NCI-H69 (cell line): ENCODE measurements at regions not wholly inside any gene's neighbourhood (a gene's known extent, or its start where the extent isn't known, plus 50 kb on each side); places are given as distances from the start of the nearest gene placed in this dataset.

Experiments
- DNase-seq: peaks from one replicate; lab custom pipeline; 2025; lab: John Stamatoyannopoulos, UW

- no peak for DNase-seq
Measured at GRCh38 chr7:25859412-25860274, 292.4 kb upstream of the NFE2L3 start.

GRCh38 chr7:25860275-25861163 is 291.5 kb upstream of the NFE2L3 start:
- peak; percentile 41 for DNase-seq

DNA sequence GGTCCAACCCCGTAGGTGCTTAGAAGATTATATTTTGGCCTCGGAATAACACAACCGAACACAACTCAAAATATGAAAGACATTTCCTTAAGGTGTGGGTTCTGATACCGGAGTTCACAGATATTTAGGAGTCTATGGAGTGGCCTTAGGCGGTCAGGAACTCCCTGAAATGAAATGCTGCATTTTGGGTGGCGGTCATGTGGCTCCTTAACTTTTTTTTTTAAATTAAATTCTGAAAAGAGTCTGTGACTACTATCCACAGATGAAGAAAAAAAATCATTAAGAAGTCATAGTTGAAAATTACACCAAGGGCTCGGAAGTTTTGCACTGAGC is 290.9 kb upstream of the NFE2L3 start:
- no peak for DNase-seq

GRCh38 chr7:25861601-25862260 is 290.3 kb upstream of the NFE2L3 start:
- peak; percentile 20 for DNase-seq

DNA sequence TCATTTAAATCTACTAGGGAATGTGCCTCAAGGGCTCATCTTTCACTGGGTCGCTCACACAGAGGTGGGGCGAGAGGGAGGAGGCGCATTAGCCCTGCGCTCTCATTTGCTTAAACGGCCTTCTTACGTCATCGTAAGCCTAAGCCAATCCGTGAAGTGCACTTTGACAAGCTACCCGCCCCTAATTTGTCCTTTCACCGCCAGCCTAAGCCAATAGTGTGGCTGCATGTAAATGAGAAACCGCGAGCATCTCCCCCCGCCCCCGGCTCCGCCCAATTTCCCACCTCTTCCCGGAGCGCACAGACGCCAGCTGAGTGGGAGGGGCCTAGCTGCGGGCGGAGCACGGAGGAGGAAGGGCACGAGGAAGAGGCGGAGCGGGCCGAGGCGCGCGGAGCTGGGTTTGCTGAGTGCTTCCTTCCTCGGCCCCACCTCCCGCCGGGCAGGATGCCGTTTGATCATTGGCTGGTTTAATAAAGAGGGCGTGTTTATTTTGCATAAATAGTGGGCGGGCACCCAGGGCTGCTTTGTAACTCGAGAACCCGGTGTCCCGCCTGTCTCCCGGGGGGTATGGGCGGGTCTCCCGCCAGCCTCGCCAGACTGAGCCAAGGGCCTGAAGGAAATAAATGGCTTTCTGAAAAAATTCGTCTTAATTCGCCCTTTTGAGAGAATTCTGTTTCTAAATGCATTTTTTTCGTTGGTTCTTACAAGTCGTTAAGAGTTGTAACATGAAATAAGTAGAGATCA is 289.6 kb upstream of the NFE2L3 start:
- DNase-seq: peak; percentile 100

- DNase-seq: peak; percentile 51
Measured at GRCh38 chr7:25863005-25863728, 288.8 kb upstream of the NFE2L3 start.

DNA sequence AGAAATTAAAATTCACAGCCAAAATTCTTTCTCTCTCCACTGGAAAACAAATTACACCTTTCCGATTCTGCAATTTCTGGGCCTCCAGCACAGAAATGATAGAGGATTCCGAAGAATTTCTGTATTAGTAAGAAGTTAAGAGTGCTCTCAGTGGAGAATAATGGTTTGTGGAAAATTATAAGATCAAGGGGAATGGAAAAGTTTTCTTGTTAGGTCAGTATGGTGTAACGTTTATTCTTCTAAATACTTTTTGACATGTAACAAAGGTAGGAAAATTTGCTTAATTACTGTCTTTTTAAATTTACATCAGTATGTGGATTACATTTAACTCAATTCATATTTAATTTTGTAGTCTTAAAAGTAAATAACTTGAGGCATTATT is 288.3 kb upstream of the NFE2L3 start:
- DNase-seq: no peak

- no peak for DNase-seq
Measured at GRCh38 chr7:25864511-25864910, 287.5 kb upstream of the NFE2L3 start.

- no peak for DNase-seq
Measured at GRCh38 chr7:25864943-25865751, 286.9 kb upstream of the NFE2L3 start.

DNA sequence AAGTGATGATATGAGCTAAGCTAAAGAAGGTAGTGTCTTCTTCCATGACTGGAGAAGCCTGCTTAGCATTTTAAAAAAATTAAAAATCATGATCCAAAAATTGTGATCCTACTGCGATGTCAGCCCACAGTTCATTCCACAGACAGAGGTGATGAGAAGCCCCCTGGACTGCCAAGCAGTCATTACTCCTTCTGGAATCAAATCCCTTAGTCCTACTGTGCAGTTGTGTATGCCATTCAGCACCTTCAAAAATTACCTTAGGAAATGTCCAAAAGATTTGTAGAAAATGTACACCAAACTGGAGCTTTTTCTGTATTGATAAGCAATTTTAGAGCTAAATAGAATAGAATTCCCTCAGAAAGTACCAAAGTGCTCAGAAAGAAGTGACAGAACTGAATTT is 283.5 kb upstream of the NFE2L3 start:
- no peak for DNase-seq

DNA sequence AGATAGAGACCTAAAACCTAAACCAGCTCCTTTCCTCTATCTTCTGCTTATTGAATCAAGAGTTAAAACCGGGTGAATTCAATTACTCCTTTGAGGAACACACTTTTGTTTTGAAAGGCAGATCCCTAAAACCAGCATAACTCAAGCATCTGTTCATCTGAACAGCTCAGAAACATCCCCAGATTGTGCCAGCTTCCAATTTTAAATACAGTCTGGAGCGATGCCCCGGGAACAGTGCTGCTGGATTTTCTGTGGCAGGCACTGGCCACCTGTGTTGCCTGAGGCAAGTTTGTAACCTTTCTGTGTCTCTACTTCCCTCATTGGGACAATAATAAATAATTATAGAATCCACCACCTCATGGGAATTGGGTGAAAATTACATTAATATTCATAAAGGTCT is 281.4 kb upstream of the NFE2L3 start:
- peak; percentile 14 for DNase-seq

DNA sequence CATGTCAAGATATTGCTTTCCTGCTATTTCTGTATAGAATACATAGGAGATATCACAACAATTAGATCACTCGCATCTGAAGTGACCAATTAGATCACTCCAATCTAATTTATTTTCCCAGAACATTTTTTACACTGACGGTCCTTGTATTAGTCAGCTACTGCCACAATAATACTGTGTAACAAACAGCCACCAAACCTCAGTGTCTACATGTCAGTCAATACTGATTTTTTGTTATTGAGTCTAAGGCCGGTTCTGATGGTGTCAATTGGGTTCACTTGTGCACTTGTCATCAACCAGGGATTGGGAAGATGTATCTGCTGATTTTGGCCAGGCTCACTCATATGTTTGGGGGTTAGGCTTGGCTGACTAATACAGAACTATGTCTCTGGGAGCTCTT is 275.9 kb upstream of the NFE2L3 start:
- no peak for DNase-seq

GRCh38 chr7:25877802-25878789 is 273.9 kb upstream of the NFE2L3 start:
- DNase-seq: no peak

DNA sequence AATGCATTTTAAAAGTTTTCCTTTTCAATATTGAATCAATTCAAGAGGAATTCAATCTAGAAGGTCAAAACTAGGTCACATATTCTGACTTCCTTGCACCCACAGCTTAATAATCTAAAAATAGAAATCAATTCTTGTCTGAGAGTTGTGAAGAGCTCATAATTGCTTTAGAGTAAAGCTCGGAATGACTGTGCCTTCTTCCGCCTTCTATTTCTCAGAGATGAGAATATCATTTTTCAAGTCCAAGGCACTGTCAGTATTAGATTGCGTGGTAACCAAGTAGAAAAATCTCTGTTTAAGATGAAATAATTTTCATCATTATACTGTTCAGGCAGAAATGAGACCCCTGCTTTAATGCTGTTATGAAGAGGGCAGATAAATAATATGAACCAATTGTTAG is 272.2 kb upstream of the NFE2L3 start:
- DNase-seq: no peak

- no peak for DNase-seq
Measured at GRCh38 chr7:25881317-25882037, 270.5 kb upstream of the NFE2L3 start.

DNA sequence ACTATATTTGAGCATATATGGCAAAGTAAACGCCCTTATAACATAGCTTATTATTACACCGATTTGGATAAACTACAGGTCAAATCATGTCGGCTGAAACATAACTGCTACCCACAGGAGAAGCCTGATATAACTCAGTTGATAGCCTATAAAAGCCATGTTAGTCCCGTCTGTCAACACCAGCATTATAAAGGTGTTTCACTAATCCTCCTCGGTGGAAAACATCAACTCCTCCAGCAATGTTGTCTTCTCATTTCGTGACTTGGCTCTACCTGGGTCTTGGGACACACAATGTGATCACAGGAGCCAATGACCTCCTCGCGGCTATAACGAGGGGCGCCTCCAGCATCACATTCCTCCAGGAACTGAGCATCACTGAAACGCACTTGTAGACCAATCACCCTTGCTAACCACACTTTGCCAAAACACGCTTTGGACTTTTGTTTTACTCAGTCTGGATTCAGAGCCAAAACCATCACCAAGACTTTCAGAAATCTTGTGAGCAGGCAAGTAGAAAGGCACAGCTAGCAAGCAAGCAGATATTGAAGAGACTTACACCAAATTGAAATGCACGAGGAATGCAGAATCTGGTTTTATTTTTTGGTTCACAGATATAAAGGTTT is 269.7 kb upstream of the NFE2L3 start:
- no peak for DNase-seq

DNA sequence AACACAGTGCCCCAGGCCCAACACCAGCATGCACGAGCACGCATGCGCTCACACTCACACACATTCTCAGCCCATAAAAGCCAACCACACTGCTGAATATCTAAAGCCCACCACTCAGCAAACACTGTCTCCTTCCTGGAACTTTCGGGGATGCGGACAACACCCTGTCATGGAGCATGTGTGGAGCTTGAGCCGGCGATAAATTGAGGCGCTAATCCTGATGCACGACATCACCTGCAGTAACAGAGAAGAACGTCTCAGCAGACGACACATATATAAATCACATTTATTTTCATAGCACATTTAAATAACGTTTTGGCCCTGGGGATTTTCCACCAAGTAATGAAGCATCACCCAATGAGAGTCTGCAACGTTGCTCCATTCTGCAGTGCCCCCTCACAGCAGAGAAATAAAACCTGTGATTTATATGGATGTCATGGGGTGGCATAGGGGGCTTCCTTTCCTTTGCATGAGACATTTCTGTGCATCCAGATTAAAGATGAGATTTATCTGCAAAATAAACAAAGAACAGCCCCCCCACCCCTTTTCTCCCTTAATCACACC is 267.7 kb upstream of the NFE2L3 start:
- no peak for DNase-seq
